Fibroblast of pulmonary artery (primary cell): ENCODE measurements at regions not wholly inside any gene's neighbourhood (a gene's known extent, or its start where the extent isn't known, plus 50 kb on each side); places are given as distances from the start of the nearest gene placed in this dataset.
"Not testable (repeated sequence)": the region's sequence is repeated elsewhere in the genome, so short reads cannot be mapped to it uniquely, and the experiment has no call there.

Experiments used
- DNase-seq: peaks from one replicate; pipeline ENCODE4 v3.0.0-alpha.2; 2010; ENCODE audit warnings: low read depth
- H3K4me3 ChIP-seq: replicated peaks from 2 replicates; pipeline ENCODE4 v1.5.1; 2011; ENCODE audit warnings: low read depth, mild to moderate bottlenecking, control low read depth, low read length, moderate library complexity
- TF ChIP-seq, protein P1 (sequence below): IDR thresholded peaks from 2 replicates; pipeline ENCODE4 v1.5.1; 2011; ENCODE audit warnings: mild to moderate bottlenecking, control low read depth, low read length, inconsistent platforms; ENCODE audit errors: missing control alignments

DNA sequence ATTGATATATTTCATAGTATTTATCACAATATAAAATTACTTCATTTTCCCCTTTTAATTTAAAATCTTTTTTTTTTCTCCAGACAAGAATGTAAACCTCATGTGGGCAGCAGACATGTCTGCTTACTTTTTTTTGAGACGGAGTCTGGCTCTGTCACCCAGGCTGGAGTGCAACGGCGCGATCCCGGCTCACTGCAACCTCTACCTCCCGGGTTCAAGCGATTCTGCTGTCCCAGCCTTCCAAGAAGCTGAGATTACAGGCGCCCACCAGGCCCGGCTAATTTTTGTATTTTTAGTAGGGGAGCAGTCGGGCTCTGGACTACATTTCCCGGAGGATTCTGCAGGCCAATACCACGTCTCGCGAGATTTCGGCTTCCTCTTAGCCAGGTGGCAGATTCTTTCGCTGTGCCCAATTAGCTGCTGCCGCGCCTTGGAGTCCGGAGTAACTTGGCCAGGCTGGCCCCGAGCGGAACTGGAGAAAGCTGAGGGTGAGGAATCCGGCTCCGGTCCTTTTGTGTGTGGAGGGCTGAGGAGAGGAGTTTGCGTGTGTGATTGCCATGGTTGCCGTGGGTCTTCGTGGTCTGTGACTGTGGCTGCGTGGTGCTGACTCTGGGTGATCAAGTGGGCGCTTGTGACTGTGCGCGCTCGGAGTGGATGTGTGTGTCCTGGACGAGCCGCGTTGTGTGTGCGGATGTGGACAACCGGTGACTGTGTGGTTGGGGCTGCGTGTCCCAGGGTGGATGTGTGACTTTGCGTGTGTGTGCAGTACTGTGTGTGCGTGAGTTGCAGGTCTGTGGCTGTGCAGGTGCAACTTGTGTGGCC is 313.0 kb upstream of the ZNF337 start:
- peak overlapping the region; percentile 73 for H3K4me3 ChIP-seq

DNA sequence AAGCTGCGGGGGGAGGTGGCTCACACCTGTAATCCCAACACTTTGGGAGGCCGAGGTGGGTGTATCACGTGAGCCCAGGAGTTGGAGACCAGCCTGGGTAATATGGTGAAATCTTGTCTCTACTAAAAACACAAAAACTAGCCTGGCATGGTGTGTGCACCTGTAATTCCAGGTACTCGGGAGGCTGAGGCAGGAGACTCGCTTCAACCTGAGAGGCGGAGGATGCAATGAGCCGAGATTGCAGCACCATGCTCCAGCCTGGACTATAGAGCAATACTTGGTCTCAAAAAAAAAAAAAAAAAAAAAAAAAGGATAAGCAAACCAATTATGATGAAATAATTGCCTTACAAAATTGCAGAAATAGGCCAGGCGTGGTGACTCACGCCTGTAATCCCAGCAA is 311.4 kb upstream of the ZNF337 start:
- not testable (repeated sequence) for DNase-seq, H3K4me3 ChIP-seq

More for the DNA sequence above, 313.0 kb upstream of the ZNF337 start:
- peak; percentile 96 for DNase-seq

DNA sequence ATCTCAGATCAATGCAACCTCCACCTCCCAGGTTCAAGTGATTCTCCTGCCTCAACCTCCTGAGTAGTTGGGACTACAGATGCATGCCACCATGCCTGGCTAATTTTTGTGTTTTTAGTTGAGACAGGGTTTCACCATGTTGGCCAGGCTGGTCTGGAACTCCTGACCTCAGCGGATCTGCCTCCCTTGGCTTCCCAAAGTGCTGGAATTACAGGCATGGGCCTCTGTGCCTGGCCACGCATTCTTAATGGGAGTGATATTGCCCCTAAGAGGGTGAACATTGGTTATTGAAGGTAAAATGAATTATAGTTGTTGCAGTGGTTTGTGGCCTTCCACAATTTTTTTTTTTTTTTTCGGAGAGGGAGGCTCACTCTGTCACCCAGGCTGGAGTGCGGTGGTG is 309.5 kb upstream of the ZNF337 start:
- not testable (repeated sequence) for H3K4me3 ChIP-seq, DNase-seq

DNA sequence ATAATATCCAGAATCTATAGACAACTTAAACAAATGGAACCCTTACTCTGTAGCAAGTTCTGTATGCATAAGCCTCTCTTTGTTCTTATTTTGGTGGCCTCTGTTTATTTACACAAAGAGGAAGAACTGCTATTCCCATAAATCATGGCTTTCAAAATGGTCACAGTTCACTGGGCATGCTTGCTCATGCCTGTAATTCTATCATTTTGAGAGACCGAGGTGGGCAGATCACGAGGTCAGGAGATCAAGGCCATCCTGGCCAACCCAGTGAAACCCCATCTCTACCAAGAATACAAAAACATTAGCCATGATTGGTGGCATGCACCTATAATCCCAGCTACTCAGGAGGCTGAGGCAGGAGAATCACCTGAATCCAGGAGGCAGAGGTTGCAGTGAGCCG is 307.3 kb upstream of the ZNF337 start:
- not testable (repeated sequence) for DNase-seq, H3K4me3 ChIP-seq

DNA sequence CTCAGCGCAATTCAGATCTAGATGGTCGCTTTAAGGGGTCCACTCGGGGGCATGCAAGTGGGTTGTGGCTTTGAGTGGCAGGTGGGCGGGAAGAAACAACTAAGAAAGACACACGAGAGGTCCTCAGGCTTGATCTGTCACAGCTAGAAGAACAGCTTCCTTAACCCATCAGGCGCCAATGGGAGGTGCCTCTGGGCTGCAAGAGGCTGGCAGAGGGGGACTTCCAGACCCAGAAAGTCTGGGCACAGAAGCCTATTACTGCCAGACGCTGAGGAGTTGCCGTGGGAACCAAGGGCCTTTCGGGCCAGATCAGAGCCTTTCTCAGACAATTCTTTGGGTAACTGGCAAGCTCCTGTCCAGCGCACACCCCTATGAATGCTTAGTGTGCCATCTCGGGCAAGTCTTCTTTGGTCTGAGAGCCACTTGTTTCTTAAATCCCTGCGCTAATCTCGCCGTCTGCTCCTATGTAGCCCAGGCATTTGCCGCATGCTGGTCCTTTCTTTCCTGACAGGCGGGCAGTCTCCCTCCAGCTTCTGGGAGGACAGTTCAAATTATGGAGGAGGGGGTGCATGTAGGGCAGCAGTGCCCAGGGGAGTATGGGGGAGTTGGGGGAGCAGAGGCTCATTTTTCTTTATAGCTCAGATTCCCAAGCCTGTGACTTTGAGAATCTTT is 300.9 kb upstream of the ZNF337 start:
- DNase-seq, H3K4me3 ChIP-seq: not testable (repeated sequence)

DNA sequence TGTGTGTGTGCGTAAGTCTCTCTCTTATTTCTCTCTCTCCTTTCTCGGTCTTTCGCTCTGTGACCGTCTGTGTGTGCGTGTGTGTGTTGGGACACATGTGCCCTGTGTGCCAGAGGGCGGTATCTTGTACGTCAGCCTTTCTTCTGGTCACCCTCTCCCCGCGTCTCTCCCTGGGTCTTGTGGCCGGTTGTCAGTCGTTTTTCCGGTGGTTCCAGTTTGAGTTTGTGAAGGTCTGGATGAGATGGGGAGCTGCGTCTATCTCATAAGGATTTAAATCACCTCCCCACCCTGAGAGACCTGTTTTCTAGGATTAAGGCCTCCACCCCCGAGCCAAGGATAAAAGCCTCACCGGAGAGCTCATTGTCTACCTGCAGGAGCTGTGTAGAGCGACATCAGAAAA is 295.5 kb upstream of the ZNF337 start:
- no peak overlapping the region for H3K4me3 ChIP-seq
- TF ChIP-seq, protein P1, sequence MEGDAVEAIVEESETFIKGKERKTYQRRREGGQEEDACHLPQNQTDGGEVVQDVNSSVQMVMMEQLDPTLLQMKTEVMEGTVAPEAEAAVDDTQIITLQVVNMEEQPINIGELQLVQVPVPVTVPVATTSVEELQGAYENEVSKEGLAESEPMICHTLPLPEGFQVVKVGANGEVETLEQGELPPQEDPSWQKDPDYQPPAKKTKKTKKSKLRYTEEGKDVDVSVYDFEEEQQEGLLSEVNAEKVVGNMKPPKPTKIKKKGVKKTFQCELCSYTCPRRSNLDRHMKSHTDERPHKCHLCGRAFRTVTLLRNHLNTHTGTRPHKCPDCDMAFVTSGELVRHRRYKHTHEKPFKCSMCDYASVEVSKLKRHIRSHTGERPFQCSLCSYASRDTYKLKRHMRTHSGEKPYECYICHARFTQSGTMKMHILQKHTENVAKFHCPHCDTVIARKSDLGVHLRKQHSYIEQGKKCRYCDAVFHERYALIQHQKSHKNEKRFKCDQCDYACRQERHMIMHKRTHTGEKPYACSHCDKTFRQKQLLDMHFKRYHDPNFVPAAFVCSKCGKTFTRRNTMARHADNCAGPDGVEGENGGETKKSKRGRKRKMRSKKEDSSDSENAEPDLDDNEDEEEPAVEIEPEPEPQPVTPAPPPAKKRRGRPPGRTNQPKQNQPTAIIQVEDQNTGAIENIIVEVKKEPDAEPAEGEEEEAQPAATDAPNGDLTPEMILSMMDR = no peak
- no peak for DNase-seq

DNA sequence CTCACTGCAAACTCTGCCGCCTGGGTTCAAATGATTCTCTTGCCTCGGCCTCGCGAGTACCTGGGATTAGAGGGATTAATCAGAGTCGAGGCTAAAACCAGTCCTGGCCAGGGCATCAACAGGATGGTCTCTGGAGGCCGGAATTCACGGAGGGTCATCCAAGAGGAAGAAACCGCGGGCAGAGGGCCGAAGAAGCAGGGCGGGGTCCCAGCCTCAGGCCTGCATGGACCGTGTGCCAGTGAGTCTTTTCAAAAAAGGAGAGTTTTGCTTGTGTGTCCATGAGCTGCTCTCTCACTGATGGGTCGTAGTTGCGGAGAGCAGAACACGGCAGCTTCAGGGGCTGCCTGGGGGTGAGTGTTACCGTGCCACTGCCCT is 295.1 kb upstream of the ZNF337 start:
- no peak overlapping the region for H3K4me3 ChIP-seq
- TF ChIP-seq, protein P1 = no peak
- no peak for DNase-seq

DNA sequence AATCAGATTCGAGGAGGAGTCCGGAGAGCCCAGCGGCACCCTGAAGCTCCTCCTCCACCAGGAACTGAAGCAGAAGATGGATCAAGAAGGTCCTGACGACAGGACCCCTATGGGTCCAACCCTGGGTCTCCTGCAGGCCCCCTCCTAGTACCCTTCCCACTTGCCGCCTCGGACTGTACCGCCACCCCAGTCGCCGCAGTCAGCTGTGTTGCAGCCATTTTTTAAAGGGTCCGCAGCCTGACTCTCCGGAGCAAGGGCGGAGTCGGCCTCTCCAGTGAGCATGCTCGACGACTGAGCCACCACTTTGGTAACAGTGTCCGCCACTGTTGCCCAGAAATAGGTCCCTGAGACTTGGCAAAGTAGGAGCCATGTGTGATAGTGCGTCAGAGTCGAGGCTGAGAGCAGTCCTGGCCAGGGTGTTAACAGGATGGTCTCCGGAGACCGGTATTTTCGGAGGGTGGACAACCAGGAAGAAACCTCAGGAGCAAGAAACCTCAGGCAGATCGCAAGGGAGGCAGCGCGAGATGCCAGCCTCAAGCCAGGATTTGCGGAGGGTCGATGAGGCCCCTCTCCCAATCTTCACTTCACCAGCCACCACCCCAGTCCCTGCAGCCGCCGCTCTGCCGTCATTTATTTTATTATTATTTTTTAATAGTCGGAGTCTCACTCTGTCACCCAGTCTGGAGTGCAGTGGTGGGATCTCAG is 294.6 kb upstream of the ZNF337 start:
- DNase-seq = no peak
- no peak overlapping the region for H3K4me3 ChIP-seq
- TF ChIP-seq, protein P1 = no peak

DNA sequence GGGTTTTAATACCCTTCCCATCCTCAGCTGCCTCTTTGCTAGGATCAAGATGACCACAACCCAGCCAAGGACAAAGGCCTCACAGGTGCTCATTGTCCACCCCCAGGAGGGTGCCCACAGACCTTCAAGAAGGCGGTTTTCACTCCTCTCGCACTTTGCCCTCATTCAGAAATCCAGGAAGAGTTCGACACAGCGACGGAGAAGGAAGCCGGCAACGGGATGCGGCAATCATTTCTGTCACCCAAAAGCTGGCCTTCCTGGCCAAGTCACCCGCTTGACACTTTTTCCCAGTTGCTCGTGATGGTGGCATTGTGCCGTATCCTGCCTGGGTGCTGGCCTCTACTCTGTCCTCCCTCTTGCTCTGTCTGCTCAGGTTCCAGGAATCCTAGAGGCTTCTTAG is 293.0 kb upstream of the ZNF337 start:
- DNase-seq, H3K4me3 ChIP-seq: not testable (repeated sequence)

DNA sequence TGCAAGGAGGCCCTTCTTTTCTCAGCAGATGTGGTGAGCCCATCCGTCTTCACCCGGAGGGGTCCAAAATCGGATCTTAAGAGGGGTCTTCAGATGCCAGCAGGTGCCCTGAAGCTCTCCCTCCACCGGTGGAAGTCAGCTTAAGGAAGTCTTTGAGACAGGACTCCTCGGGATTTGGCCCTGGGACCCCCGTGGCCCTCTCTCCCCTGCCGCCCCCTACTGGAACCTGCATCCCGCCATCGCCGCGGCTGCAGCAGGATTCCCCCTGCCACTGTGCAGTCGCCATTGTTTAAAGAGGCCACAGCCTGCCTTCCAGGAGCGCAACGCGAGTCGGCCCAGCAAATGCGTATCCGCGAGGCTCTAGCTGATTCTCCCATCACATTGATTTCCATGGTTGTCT is 292.5 kb upstream of the ZNF337 start:
- TF ChIP-seq, protein P1 = no peak
- DNase-seq = no peak

DNA sequence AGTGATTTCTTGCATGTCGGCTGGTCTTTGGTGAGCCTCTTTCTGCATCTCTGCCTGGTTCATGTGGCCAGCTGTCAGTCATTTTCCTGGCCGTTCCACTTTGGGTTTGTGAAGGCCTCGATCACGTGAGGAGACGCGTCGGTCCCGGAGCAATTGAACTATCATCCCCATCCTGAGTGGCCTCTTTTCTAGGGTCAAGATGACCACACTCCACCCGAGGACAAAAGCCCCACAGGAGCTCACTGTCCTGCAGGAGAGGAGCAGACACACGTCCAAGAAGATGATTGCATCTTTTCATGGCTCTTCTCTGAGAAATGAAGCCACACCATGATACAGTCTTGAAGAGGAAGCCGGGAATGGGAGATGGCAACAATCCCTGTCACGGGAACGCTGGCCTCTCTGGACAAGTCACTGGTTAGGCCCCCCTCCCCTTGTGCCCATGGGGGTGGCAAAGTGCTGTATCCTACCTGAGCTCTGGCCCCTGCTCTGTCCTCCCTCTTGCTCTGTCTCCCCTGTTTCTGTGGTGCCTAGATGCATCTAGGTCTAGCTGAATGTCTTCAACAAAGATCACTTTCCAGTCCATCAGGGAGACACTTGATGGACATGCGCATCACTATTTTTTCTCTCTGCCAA is 291.4 kb upstream of the ZNF337 start:
- H3K4me3 ChIP-seq, DNase-seq: not testable (repeated sequence)

More for the DNA sequence above, 292.5 kb upstream of the ZNF337 start:
- H3K4me3 ChIP-seq = no peak overlapping the region
